ENCODE measurements at regions not wholly inside any gene's neighbourhood (a gene's known extent, or its start where the extent isn't known, plus 50 kb on each side); places are given as distances from the start of the nearest gene placed in this dataset.
"Not testable (repeated sequence)": the region's sequence is repeated elsewhere in the genome, so short reads cannot be mapped to it uniquely, and the experiment has no call there.

- H3K27me3 ChIP-seq = no peaks in the 10 kb centered on the region
- no peaks in the 10 kb centered on the region for H3K9me3 ChIP-seq
- TF ChIP-seq CTCF (IDR thresholded peaks at IDR 0.05) (no peak), POLR2A (IDR thresholded peaks at IDR 0.05) (no peak)
- H3K36me3 ChIP-seq (ENCODE audit: low read depth, missing control alignments) = no peaks in the 10 kb centered on the region
- intact Hi-C loops (cut with DNase I; ENCODE audit: low total_unique reads) = no loop called here
- no peaks in the 10 kb centered on the region for H3K4me1 ChIP-seq
- no peak overlapping the region for H3K4me3 ChIP-seq
- DNase-seq = peak; percentile 28
- no peak overlapping the region for H3K27ac ChIP-seq
Observed at GRCh38 chrX:121655276-121655675, 607.9 kb downstream of the GLUD2 start.

GRCh38 chrX:121666171-121666570 is 618.8 kb downstream of the GLUD2 start:
- intact Hi-C loops (cut with DNase I; ENCODE audit: low total_unique reads) = no loop called here
- Histone ChIP-seq H3K27ac (no peak overlapping the region), H3K27me3 (no peaks in the 10 kb centered on the region), H3K9me3 (no peaks in the 10 kb centered on the region), H3K36me3 (ENCODE audit: low read depth, missing control alignments) (no peaks in the 10 kb centered on the region), H3K4me1 (no peaks in the 10 kb centered on the region), H3K4me3 (no peak overlapping the region)
- TF ChIP-seq POLR2A (IDR thresholded peaks at IDR 0.05) (no peak), CTCF (IDR thresholded peaks at IDR 0.05) (no peak)
- DNase-seq = no peak
- 58 to 63% methylated on average over 3 to 4 of the region's 4 CpGs for WGBS, 2 donors

DNA sequence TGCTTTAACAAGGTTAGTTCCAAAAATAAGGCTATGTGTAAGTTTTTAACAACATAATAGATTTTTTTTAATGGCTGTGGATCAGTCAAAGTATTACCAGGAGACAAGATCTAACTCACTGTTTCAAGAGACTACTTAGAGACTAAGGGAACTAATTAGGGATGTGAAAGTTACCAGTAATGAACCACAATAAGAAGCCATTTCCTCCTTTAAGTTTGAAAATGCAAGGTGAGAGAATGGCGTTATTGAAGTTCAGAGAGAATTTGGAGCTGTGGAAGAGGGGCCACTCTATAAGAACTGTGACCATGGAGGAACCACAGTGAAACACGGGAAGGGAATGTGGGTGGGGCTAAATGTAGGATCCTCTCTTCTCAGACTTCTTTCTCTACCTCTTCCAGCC is 624.2 kb downstream of the GLUD2 start:
- TF ChIP-seq POLR2A (IDR thresholded peaks at IDR 0.05) (no peak), CTCF (IDR thresholded peaks at IDR 0.05) (no peak)
- WGBS, 2 donors = 33 to 54% methylated on average over 2 of the region's 2 CpGs

DNA sequence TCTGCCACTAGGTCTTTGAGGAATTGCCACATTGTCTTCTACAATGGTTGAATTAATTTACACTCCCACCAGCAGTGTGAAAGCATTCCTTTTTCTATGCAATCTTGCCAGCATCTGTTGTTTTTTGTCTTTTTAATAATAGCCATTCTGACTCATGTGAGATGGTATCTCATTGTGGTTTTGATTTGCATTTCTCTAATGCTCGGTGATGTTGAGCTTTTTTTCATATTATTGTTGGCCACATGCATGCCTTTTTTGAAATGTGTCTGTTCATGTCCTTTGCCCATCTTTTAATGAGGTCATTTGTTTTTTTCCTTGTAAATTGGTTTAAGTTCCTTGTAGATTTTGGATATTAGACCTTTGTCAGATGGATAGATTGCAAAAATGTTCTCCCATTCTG is 661.8 kb downstream of the GLUD2 start:
- H3K4me3 ChIP-seq; H3K9me3 ChIP-seq; H3K4me1 ChIP-seq; DNase-seq; H3K27me3 ChIP-seq; H3K27ac ChIP-seq; intact Hi-C loops (cut with DNase I; ENCODE audit: low total_unique reads); H3K36me3 ChIP-seq (ENCODE audit: low read depth, missing control alignments): not testable (repeated sequence)
- WGBS, 2 donors = 78 to 100% methylated on average over 1 of the region's 1 CpG

More for the DNA sequence above, 624.2 kb downstream of the GLUD2 start:
- intact Hi-C loops (cut with DNase I; ENCODE audit: low total_unique reads) = no loop called here
- H3K9me3 ChIP-seq = no peaks in the 10 kb centered on the region
- no peak overlapping the region for H3K27ac ChIP-seq
- H3K4me3 ChIP-seq = no peak overlapping the region
- H3K36me3 ChIP-seq (ENCODE audit: low read depth, missing control alignments) = no peaks in the 10 kb centered on the region
- H3K4me1 ChIP-seq = no peaks in the 10 kb centered on the region
- H3K27me3 ChIP-seq = no peaks in the 10 kb centered on the region
- DNase-seq = no peak

- TF ChIP-seq CTCF (IDR thresholded peaks at IDR 0.05) (no peak), POLR2A (IDR thresholded peaks at IDR 0.05) (no peak)
- H3K9me3 ChIP-seq = no peaks in the 10 kb centered on the region
- H3K36me3 ChIP-seq (ENCODE audit: low read depth, missing control alignments) = no peaks in the 10 kb centered on the region
- intact Hi-C loops (cut with DNase I; ENCODE audit: low total_unique reads) = no loop called here
- no peak overlapping the region for H3K27ac ChIP-seq
- H3K27me3 ChIP-seq = no peaks in the 10 kb centered on the region
- no peak overlapping the region for H3K4me3 ChIP-seq
- WGBS, 2 donors = 100% methylated on average over 1 of the region's 1 CpG
- no peak for DNase-seq
- no peaks in the 10 kb centered on the region for H3K4me1 ChIP-seq
Observed at GRCh38 chrX:121733514-121733913, 686.1 kb downstream of the GLUD2 start.

Measured in testis (tissue), 2 donors.